Fibroblast of lung (primary cell): ENCODE measurements at regions not wholly inside any gene's neighbourhood (a gene's known extent, or its start where the extent isn't known, plus 50 kb on each side); places are given as distances from the start of the nearest gene placed in this dataset.

Source experiments
- CTCF ChIP-seq, 2 donors: IDR thresholded peaks in 1 of 2; conservative IDR thresholded peaks in 1 of 2; 1 replicate in 1 of 2; 2 replicates in 1 of 2; pipeline ENCODE4 v1.5.1; 2011 to 2012; ENCODE audit warnings: low read length in 2 of 2, control low read depth in 1 of 2, inconsistent platforms in 1 of 2, low read depth in 1 of 2, mild to moderate bottlenecking in 1 of 2
- EZH2 ChIP-seq: IDR thresholded peaks from 2 replicates; pipeline ENCODE4 v1.5.1; 2012; ENCODE audit warnings: low read length, control low read depth, mild to moderate bottlenecking; ENCODE audit errors: missing control alignments

- no peak for TF ChIP-seq CTCF (conservative IDR thresholded peaks at IDR 0.05 in 1 of 2, IDR thresholded peaks at IDR 0.05 in 1 of 2; ENCODE audit: low read depth in 1 of 2, low read length in 2 of 2)
- TF ChIP-seq EZH2 = no peak
Observed at GRCh38 chr6:164000276-164000675, 585.8 kb downstream of the QKI start.
